Mucosa of descending colon (tissue), 3 donors: ENCODE measurements at regions not wholly inside any gene's neighbourhood (a gene's known extent, or its start where the extent isn't known, plus 50 kb on each side); places are given as distances from the start of the nearest gene placed in this dataset.

ENCODE experiments used
- ATAC-seq: fragments of 200-7000 bp; cut with Tn5 transposase; one replicate; pipeline ENCODE4 v1.9.1; 2020; ENCODE audit warnings: mild to moderate bottlenecking, moderate library complexity
- DNase-seq, 3 donors: peaks; one replicate each; pipeline ENCODE4 v3.0.0-alpha.2; 2020
- H3K36me3 ChIP-seq: fragments of 200-600 bp; one replicate; pipeline ENCODE4 v1.8.0; 2021; ENCODE audit warnings: low read depth, mild to moderate bottlenecking
- H3K4me1 ChIP-seq: fragments of 200-600 bp; one replicate; pipeline ENCODE4 v1.8.0; 2021; ENCODE audit warnings: low read depth, mild to moderate bottlenecking
- H3K4me3 ChIP-seq: fragments of 200-600 bp; one replicate; pipeline ENCODE4 v1.8.0; 2021; ENCODE audit warnings: mild to moderate bottlenecking
- H3K9me3 ChIP-seq: fragments of 200-600 bp; one replicate; pipeline ENCODE4 v1.8.0; 2021; ENCODE audit warnings: mild to moderate bottlenecking
- intact Hi-C, 2 donors: fragments of 100-400 bp; cut with DNase I in 1 of 2; cut with micrococcal nuclease in 1 of 2; formaldehyde crosslinking; loops; one replicate each; pipeline versions ENCODE4 v1.11.0 to v1.11.1; 2022; cut with DNase I, micrococcal nuclease
- TF ChIP-seq, protein P1 (sequence below): fragments of 200-600 bp; IDR thresholded peaks from one replicate; pipeline ENCODE4 v1.8.0; 2022; ENCODE audit warnings: antibody characterized with exemption, mild to moderate bottlenecking
- donor health status: DM: no; HTN: no; CAD: no; lungs with moderate emphysema.
- donor health status: DM: no; HTN: no; CAD: no.
- donor health status: DM: no; HTN: yes; CAD: no.

GRCh38 chr5:82730913-82731312 is 346.3 kb downstream of the TMEM167A start:
- ATAC-seq, result no peak

GRCh38 chr5:82728926-82729702 is 348.1 kb downstream of the TMEM167A start:
- TF ChIP-seq, protein P1, sequence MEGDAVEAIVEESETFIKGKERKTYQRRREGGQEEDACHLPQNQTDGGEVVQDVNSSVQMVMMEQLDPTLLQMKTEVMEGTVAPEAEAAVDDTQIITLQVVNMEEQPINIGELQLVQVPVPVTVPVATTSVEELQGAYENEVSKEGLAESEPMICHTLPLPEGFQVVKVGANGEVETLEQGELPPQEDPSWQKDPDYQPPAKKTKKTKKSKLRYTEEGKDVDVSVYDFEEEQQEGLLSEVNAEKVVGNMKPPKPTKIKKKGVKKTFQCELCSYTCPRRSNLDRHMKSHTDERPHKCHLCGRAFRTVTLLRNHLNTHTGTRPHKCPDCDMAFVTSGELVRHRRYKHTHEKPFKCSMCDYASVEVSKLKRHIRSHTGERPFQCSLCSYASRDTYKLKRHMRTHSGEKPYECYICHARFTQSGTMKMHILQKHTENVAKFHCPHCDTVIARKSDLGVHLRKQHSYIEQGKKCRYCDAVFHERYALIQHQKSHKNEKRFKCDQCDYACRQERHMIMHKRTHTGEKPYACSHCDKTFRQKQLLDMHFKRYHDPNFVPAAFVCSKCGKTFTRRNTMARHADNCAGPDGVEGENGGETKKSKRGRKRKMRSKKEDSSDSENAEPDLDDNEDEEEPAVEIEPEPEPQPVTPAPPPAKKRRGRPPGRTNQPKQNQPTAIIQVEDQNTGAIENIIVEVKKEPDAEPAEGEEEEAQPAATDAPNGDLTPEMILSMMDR, result no peak

More at GRCh38 chr5:82730913-82731312, 346.3 kb downstream of the TMEM167A start:
- H3K36me3 ChIP-seq, result no peaks in the 10 kb centered on the region
- TF ChIP-seq, protein P1, result no peak
- no peak for DNase-seq
- no peaks in the 10 kb centered on the region for H3K4me1 ChIP-seq
- intact Hi-C loops, result no loop called here
- H3K4me3 ChIP-seq, result no peak overlapping the region
- H3K9me3 ChIP-seq, result no peaks in the 10 kb centered on the region

GRCh38 chr5:82723168-82723567 is 354.0 kb downstream of the TMEM167A start:
- Histone ChIP-seq H3K4me1 (no peaks in the 10 kb centered on the region), H3K36me3 (no peaks in the 10 kb centered on the region), H3K9me3 (no peaks in the 10 kb centered on the region), H3K4me3 (no peak overlapping the region)
- intact Hi-C loops, result no loop called here
- DNase-seq (no peak), ATAC-seq (no peak)
- TF ChIP-seq, protein P1, result no peak

More at GRCh38 chr5:82728926-82729702, 348.1 kb downstream of the TMEM167A start:
- Histone ChIP-seq H3K9me3 (no peaks in the 10 kb centered on the region), H3K36me3 (no peaks in the 10 kb centered on the region), H3K4me3 (no peak overlapping the region), H3K4me1 (no peaks in the 10 kb centered on the region)
- ATAC-seq (no peak), DNase-seq (no peak)
- intact Hi-C loops, result no loop called here

DNA sequence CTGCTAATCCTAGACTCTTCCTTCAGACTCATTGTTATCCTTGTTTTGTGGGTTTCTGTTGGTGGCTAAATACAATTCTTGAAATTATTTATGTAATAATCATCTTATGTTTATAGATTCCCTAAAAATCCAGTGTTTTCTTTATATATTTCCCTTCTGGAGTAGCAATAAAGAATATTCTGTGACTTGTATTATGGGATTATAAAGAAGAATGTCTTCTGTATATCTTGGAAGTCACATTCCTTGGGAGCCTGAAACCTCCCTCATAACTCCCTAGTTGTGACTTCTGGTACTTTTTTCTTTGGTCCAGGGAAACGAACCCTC is 356.1 kb downstream of the TMEM167A start:
- TF ChIP-seq, protein P1, result no peak
- intact Hi-C loops, result no loop called here
- no peak for ATAC-seq

GRCh38 chr5:82720213-82721086 is 356.7 kb downstream of the TMEM167A start:
- DNase-seq (no peak), ATAC-seq (no peak)
- Histone ChIP-seq H3K4me3 (no peak overlapping the region), H3K36me3 (no peaks in the 10 kb centered on the region), H3K4me1 (no peaks in the 10 kb centered on the region), H3K9me3 (no peaks in the 10 kb centered on the region)
- intact Hi-C loops, result no loop called here
- TF ChIP-seq, protein P1, result no peak

More for the DNA sequence above, 356.1 kb downstream of the TMEM167A start:
- no peaks in the 10 kb centered on the region for H3K4me1 ChIP-seq
- no peak for DNase-seq
- no peaks in the 10 kb centered on the region for H3K36me3 ChIP-seq
- no peak overlapping the region for H3K4me3 ChIP-seq
- no peaks in the 10 kb centered on the region for H3K9me3 ChIP-seq
